ENCODE measurements at regions not wholly inside any gene's neighbourhood (a gene's known extent, or its start where the extent isn't known, plus 50 kb on each side); places are given as distances from the start of the nearest gene placed in this dataset.

- DNase-seq (ENCODE audit: low read depth) = no peak
- H3K4me3 ChIP-seq (ENCODE audit: low read depth, low read length) = no peak overlapping the region
- no peak for TF ChIP-seq CTCF (IDR thresholded peaks at IDR 0.05; ENCODE audit: low read depth, low read length, missing control alignments)
Measured at GRCh38 chr13:68048802-68049359, 818.7 kb upstream of the PCDH9 start.

GRCh38 chr13:68047889-68048288, 817.8 kb upstream of the PCDH9 start:
- no peak for DNase-seq (ENCODE audit: low read depth)
- no peak overlapping the region for H3K4me3 ChIP-seq (ENCODE audit: low read depth, low read length)
- TF ChIP-seq CTCF (IDR thresholded peaks at IDR 0.05; ENCODE audit: low read depth, low read length, missing control alignments) = no peak

- TF ChIP-seq CTCF (IDR thresholded peaks at IDR 0.05; ENCODE audit: low read depth, low read length, missing control alignments) = no peak
- no peak for DNase-seq (ENCODE audit: low read depth)
Measured at GRCh38 chr13:68046903-68047302, 816.8 kb upstream of the PCDH9 start.

GRCh38 chr13:68030152-68030809, 800.1 kb upstream of the PCDH9 start:
- no peak for TF ChIP-seq CTCF (IDR thresholded peaks at IDR 0.05; ENCODE audit: low read depth, low read length, missing control alignments)
- no peak overlapping the region for H3K4me3 ChIP-seq (ENCODE audit: low read depth, low read length)
- DNase-seq (ENCODE audit: low read depth) = no peak

More at GRCh38 chr13:68046903-68047302, 816.8 kb upstream of the PCDH9 start:
- H3K4me3 ChIP-seq (ENCODE audit: low read depth, low read length) = no peak overlapping the region

GRCh38 chr13:68028701-68029100, 798.6 kb upstream of the PCDH9 start:
- no peak for DNase-seq (ENCODE audit: low read depth)
- no peak overlapping the region for H3K4me3 ChIP-seq (ENCODE audit: low read depth, low read length)
- no peak for TF ChIP-seq CTCF (IDR thresholded peaks at IDR 0.05; ENCODE audit: low read depth, low read length, missing control alignments)

- no peak for TF ChIP-seq CTCF (IDR thresholded peaks at IDR 0.05; ENCODE audit: low read depth, low read length, missing control alignments)
- no peak for DNase-seq (ENCODE audit: low read depth)
- H3K4me3 ChIP-seq (ENCODE audit: low read depth, low read length) = no peak overlapping the region
Measured at GRCh38 chr13:68027306-68027705, 797.2 kb upstream of the PCDH9 start.

- no peak overlapping the region for H3K4me3 ChIP-seq (ENCODE audit: low read depth, low read length)
- no peak for DNase-seq (ENCODE audit: low read depth)
- TF ChIP-seq CTCF (IDR thresholded peaks at IDR 0.05; ENCODE audit: low read depth, low read length, missing control alignments) = no peak
Measured at GRCh38 chr13:68026077-68026476, 795.9 kb upstream of the PCDH9 start.

All from GM12864 (cell line).